ENCODE measurements at regions not wholly inside any gene's neighbourhood (a gene's known extent, or its start where the extent isn't known, plus 50 kb on each side); places are given as distances from the start of the nearest gene placed in this dataset.

- H3K4me3 Mint-ChIP-seq, result no peak overlapping the region
- ChIA-PET CTCF (no interaction called here), POLR2A (no interaction called here)
- ATAC-seq (no peak), DNase-seq (no peak)
- peaks cover 5% of the 10 kb centered on the region for H3K9me3 Mint-ChIP-seq
- H3K27ac Mint-ChIP-seq, result no peak overlapping the region
- no peaks in the 10 kb centered on the region for H3K4me1 Mint-ChIP-seq (ENCODE audit: low read depth)
- H3K27me3 Mint-ChIP-seq, result no peaks in the 10 kb centered on the region
- no peaks in the 10 kb centered on the region for H3K36me3 Mint-ChIP-seq (ENCODE audit: low read depth)
- no peak for TF ChIP-seq CTCF (IDR thresholded peaks at IDR 0.05)
- intact Hi-C loops (cut with micrococcal nuclease), result no loop called here
These were observed 677.2 kb downstream of the AACS start for GRCh38 chr12:125742413-125742812.

- no peak overlapping the region for H3K4me3 Mint-ChIP-seq
These were observed 679.0 kb downstream of the AACS start for GRCh38 chr12:125744201-125744600.

GRCh38 chr12:125755512-125755911 is 690.3 kb downstream of the AACS start:
- Mint-ChIP-seq H3K4me1 (ENCODE audit: low read depth) (no peaks in the 10 kb centered on the region), H3K4me3 (no peak overlapping the region), H3K9me3 (peaks cover 2% of the 10 kb centered on the region), H3K36me3 (ENCODE audit: low read depth) (no peaks in the 10 kb centered on the region), H3K27me3 (peaks cover 3% of the 10 kb centered on the region), H3K27ac (no peak overlapping the region)
- CTCF ChIA-PET, result no interaction called here
- no peak for DNase-seq
- ATAC-seq, result no peak
- intact Hi-C loops (cut with micrococcal nuclease), result no loop called here
- TF ChIP-seq CTCF (IDR thresholded peaks at IDR 0.05), result no peak
- POLR2A ChIA-PET, result no interaction called here

More at GRCh38 chr12:125744201-125744600, 679.0 kb downstream of the AACS start:
- intact Hi-C loops (cut with micrococcal nuclease), result no loop called here
- CTCF ChIA-PET, result no interaction called here
- no peak overlapping the region for H3K27ac Mint-ChIP-seq
- no peaks in the 10 kb centered on the region for H3K27me3 Mint-ChIP-seq
- no peaks in the 10 kb centered on the region for H3K36me3 Mint-ChIP-seq (ENCODE audit: low read depth)
- H3K4me1 Mint-ChIP-seq (ENCODE audit: low read depth), result no peaks in the 10 kb centered on the region
- POLR2A ChIA-PET, result no interaction called here
- DNase-seq, result no peak
- TF ChIP-seq CTCF (IDR thresholded peaks at IDR 0.05), result no peak
- no peak for ATAC-seq
- H3K9me3 Mint-ChIP-seq, result peaks cover 5% of the 10 kb centered on the region

- Mint-ChIP-seq H3K36me3 (ENCODE audit: low read depth) (no peaks in the 10 kb centered on the region), H3K27me3 (no peaks in the 10 kb centered on the region), H3K4me1 (ENCODE audit: low read depth) (no peaks in the 10 kb centered on the region), H3K4me3 (no peak overlapping the region), H3K27ac (no peak overlapping the region), H3K9me3 (no peaks in the 10 kb centered on the region)
- POLR2A ChIA-PET, result no interaction called here
- no peak for DNase-seq
- no peak for ATAC-seq
- no peak for TF ChIP-seq CTCF (IDR thresholded peaks at IDR 0.05)
- intact Hi-C loops (cut with micrococcal nuclease), result no loop called here
- CTCF ChIA-PET, result interaction anchor here (0.8 kb wide), 1 partner anchor 10 kb away, joined by 3 read pairs; no protein-coding TSS in a partner anchor
These were observed 700.9 kb downstream of the AACS start for GRCh38 chr12:125766091-125766490.

- H3K27ac Mint-ChIP-seq, result no peak overlapping the region
- DNase-seq (no peak), ATAC-seq (no peak)
- H3K27me3 Mint-ChIP-seq, result peaks cover 2% of the 10 kb centered on the region
- POLR2A ChIA-PET, result no interaction called here
- intact Hi-C loops (cut with micrococcal nuclease), result loop anchor here (5.0 kb wide), 1 partner anchor 240 kb away; no protein-coding TSS in a partner anchor
- TF ChIP-seq CTCF (IDR thresholded peaks at IDR 0.05), result no peak
- H3K36me3 Mint-ChIP-seq (ENCODE audit: low read depth), result no peaks in the 10 kb centered on the region
- CTCF ChIA-PET, result no interaction called here
- H3K4me3 Mint-ChIP-seq, result no peak overlapping the region
- no peaks in the 10 kb centered on the region for H3K4me1 Mint-ChIP-seq (ENCODE audit: low read depth)
- no peaks in the 10 kb centered on the region for H3K9me3 Mint-ChIP-seq
These were observed 707.2 kb downstream of the AACS start for GRCh38 chr12:125772403-125772802.
